ENCODE measurements at regions not wholly inside any gene's neighbourhood (a gene's known extent, or its start where the extent isn't known, plus 50 kb on each side); places are given as distances from the start of the nearest gene placed in this dataset.

DNA sequence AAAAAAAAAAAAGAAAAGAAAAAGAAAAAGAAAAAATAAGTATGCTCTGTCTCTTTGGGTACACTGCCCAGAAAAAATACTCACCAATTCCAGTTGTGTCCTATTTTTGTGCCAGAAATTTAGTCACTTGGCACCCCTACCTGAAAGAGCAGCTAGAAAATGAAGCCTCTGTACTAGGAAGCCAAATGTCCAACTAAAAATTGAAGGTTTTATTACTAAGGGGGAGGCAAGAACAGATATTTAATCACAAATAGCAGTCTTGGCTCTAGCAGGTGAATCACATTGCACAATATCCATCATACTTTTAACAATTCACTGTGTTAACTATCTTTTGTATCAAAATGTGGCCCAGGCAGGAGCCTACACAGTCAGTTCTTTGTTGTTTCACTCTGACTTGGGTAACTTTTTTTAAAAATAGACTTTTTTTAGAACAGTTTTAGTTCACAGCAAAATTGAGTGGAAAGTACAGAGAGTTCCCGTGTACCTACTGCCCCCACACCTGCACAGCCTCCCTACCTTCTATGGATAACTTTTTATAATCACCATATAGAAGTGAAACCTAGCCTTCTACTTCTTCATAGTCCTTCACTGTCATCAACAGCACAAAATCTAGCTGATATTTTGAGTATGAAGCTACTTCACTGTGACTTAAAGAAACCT is 87.1 kb upstream of the ATF7IP start:
- no peak for DNase-seq (ENCODE audit: low read depth)

DNA sequence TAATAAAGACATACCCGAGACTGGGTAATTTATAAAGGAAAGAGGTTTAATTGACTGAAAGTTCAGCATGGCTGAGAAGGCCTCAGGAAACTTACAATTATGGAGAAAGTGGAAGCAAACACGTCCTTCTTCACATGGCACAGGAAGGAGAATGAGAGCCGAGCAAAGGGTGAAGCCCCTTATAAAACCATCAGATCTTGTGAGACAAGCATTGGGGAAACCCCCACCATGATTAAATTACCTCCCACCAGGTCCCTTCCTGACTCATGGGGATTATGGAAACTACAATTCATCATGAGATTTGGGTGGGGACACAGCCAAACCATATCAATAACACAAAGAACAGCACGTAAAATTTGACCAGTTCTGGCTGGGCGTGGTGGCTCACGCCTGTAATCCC is 85.6 kb upstream of the ATF7IP start:
- no peak for DNase-seq (ENCODE audit: low read depth)

DNA sequence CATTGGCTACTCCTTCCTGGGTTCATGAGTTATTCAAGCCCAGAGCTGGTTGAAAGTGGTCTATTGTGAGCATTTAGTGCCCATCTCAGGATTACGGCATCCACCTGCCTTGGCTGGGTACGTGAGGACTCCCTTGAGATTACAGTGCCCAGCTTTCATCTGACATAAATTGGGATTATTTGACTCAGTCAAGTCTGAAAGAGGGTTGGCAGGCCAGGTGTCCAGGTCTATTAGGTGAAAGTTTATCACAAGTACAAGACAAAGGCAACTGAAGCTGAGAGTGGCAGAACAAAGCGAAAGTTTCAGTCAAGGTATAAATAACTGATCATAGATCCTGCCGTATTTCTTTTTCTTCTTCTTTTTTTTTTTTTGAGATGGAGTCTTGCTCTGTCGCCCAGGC is 84.6 kb upstream of the ATF7IP start:
- DNase-seq (ENCODE audit: low read depth): no peak

DNA sequence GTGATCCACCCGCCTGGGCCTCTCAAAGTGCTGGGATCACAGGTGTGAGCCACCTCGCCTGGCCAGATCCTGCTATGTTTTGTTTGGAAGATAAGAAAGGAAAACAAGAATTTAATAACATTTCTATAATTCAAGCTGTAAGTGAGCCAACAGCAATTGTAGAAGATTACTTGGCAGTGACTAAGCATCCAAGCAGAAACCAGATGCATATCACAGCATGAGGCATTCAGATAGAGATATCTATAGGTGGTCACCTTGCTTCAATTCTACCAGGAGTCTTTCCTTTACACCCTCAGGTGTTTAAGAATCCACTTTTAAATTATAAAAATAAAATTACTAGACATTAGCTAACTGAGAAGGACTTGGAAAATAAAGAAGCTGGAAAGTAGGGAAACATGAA is 83.9 kb upstream of the ATF7IP start:
- DNase-seq (ENCODE audit: low read depth): no peak

DNA sequence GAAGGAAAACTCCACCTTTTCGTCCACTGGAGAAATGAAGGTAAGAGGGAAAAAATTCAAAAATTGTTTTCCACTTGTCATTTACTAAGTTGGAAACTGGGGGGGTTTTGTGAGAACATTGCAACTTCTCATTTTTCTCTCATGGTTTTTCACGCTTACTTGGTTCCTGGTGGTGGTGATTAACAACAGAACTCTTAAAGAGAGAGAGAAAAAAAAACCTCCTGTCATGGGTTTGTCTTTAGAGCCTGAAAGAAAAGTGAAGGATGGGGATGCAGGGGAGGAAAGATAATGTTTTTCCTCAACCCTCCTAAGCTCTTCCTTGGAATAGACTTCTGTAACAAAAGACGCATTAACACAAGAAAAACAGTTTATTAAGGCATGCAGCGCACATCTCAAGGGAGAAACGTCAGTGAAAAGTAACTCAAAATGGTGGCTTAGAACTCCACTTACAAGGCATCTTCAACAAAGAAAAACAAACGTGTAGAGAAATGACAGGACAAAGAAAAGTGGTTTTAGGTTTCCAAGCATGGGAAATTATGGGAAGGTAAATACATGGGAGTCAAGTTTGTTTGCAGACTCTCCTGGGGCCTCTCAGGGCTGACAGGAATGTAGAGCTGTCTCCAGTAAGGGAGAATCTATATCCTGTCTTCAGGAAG is 81.9 kb upstream of the ATF7IP start:
- no peak for DNase-seq (ENCODE audit: low read depth)

DNA sequence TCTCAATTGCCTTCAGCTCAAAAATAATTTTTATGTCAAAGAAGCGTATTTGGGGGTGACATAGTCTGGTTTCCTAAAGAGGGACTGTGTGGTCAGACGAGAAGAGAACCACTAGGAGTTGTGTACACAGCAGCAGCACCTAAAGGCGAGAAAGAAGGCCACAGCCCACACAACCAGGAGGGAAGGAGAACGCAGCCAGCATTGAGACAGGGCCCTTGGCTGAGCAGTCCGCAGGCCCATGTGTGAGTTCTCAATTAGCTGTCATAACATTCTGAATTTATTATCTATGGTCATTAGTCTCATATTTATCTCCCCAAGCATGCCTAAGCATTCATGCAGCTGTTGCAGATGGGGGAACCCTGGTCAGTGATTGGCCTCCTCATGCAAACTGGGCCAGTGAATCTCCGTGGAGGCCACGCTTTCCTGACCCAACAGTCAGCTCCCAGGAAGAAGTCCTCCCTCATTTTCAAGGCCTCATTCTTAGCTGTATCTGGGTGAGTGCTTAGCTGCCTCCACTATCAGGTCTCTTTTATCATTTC is 81.2 kb upstream of the ATF7IP start:
- DNase-seq (ENCODE audit: low read depth): no peak

DNA sequence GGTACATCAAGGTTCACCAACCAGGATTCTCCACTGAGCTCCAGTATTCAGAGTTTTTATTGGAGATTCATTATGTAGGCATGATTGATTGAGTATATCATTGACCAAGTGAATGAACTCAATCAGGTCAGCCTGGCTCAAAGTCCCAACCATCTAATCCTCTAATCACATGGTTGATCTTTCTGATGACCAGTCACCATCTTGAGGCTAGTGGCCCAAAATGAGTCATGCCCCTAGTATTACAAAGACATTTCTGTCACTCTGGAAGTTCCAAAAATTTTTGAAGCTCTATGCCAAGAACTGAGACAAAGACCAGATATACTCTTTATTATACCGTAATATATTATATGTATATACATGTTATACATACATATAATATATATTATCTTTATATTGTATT is 75.9 kb upstream of the ATF7IP start:
- no peak for DNase-seq (ENCODE audit: low read depth)

DNA sequence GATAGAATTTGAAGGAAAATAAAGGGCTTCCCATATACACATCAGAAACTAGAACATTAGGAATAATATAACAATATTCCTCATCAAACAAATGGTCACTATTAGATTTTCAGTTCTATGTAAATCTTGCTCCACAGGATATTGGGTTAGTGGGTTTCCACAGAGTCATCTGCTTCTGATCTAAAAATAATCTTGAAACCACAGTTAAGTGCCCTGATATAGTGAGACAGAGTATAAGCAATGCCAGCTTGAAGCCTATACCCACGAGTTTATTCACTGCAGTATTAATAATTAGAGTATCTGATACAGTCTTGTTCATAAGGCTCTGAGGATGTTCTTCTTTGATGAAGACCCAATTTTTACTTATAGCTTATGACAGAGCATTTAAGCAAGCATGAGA is 74.5 kb upstream of the ATF7IP start:
- DNase-seq (ENCODE audit: low read depth): no peak

DNA sequence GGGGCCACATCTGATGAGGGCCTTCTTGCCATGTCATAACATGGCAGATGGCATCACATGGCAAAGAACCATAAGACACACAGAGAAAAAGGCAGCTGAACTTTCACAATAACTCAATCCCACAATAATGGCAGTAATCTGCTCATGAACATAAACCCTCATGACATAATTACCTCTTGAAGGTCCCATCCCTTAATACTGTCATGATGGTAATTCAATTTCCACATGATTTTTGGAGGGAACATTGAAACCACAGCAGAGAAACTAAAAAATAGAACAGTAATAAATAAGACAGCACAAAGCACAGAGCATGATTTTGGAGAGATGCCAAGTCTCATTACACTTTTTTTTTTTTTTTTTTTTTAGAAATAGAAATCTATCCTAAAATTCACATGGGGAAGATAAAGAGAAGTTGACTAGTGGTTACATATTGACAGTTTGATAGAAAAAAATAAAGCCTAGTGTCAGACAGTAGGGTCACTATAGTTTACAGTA is 61.8 kb upstream of the ATF7IP start:
- DNase-seq (ENCODE audit: low read depth): no peak

DNA sequence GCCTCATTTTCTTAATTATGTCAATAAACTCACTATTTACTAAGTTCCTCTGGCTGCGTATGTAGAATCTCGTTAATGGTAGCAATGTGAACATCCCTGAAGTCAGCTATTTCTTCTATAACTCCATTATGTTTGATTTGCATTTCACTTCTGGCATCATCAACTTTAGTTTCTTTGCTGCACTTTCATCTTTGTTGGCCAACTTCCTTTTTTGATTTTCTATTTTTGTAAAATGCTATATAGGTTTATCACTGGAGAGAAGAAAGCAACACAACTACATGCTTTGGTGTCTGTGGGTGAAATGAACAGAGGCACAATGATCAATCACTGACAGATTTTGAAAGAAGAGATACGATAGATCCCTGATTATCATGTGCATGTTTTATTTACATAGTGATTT is 58.5 kb upstream of the ATF7IP start:
- no peak for DNase-seq (ENCODE audit: low read depth)

DNA sequence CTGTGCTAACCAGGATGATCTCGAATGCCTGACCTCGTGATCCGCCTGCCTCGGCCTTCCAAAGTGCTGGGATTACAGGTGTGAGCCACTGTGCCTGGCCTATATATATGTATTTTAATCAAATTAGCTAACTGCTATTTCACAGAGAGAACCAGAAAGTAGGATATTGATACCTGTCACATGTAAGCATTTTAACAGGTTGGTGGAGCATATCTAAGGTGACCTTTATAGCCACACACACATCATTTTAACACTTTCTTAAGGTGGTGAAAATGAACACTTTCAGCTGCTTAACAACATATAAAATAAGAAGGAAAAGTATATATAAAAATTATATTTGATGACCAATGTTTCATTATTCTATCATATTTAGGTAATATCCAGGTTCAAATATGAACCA is 57.0 kb upstream of the ATF7IP start:
- DNase-seq (ENCODE audit: low read depth): no peak

DNA sequence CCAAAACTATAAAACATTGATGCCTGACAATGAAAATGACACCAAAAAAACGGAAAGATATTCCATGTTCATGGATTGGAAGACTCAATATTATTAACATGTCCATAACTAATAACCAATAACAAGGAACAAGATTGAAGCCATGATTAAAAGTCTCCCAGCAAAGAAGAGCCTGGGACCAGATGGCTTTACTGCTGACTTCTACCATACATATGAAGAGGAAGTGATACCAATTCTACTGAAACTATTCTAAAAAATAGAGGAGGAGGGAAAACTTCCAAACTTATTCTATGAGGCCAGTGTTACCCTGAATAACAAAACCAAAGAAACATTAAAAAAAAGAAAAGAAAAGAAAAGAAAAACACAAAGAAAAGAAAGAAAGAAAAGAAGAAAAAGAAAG is 54.6 kb upstream of the ATF7IP start:
- no peak for DNase-seq (ENCODE audit: low read depth)

DNA sequence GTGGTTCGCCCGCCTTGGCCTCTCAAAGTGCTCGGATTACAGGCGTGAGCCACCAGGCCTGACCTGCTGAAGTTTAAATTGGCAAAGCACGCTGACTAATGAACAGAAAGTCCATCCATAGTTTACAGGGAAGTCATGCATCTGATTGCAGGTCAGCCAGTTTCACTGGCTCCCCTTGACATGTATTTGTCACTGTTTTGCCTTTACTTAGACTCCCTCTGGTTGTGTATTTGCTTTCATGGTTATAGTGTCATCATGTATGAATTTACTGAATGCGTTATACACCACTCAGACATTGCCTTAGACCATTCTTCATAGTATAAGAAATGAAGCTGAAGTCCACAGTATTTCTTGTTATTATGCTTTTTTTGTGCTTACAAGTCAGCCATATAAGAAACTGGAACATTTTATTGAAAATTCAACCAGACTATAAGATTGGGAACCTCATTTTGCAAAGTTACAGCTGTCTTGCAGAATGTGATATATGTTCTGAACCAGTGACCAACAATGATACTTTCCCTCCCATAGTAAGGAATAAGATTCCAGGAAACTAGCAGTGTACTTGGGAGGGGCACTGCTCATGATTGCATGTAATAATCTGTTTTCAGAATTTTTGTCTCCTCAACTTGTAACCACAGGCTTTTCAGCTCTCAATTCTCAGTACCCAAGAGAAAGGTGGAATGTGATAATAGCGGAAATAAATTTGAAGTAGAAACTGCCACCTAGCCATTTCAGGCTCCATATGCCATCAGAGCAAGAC is 51.9 kb upstream of the ATF7IP start:
- no peak for DNase-seq (ENCODE audit: low read depth)

DNA sequence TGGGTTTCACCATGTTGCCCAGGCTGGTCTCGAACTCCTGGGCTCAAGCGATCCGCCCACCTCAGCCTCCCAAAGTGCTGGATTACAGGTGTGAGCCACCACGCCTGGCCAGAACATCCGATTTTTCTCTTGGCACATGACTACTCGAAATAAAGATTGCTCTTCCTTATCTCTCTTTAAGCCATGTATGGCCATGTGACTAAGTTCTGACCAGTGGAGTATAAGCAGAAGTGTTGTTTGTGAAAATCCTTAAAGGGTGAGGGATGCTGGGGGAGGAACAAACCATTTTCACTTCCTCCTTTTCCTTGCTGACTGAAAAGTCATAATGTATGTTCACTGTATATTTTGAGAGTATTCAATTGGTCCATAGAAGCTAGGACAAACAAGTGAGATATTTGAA is 50.7 kb upstream of the ATF7IP start:
- no peak for DNase-seq (ENCODE audit: low read depth)

DNA sequence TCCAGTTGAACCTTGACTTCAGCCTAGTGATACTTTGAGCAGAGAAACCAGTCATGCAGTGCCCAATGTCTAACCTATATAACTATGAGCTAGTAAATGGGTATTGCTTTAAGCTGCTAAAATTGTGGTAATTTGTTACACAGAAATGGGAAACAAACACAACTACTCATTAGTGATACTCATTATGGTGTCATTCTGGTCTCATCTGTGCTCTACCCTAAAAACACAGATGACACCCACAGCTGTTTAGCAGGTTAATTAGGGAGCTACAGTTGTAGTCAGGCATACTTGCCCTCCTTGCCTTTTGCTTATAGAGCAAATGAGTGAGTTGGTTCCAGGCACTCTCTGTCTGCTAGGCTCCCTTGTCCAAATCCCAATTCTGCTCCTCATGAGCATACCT is 50.0 kb upstream of the ATF7IP start:
- no peak for DNase-seq (ENCODE audit: low read depth)
